ENCODE measurements at regions not wholly inside any gene's neighbourhood (a gene's known extent, or its start where the extent isn't known, plus 50 kb on each side); places are given as distances from the start of the nearest gene placed in this dataset.

DNA sequence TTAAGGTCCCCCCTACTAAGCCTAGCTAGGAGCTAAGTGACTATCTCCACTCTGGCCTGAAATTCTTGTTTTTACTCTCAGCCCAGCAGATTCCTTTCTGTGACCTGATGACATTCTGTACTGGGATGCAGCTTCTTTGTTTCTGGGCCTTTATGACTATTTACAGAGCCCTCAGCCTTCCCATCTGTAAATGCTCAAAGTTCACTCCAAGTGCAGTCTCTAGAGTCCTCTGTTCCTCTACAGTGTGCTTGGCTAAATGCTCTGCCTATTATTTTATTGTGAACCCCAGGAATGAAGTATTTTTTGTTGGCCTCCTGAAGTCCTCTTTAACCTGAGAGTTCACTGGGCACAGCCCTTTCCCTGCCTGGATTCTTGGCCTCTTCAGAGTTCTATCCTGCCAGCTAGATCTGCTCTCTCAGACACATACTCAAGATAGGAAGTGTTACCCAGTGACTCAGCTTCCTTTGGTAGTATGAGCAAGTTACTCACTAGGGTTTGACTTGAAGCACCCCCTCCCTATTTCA is 278.1 kb upstream of the P2RY1 start:
- Histone ChIP-seq H3K27ac (peak overlapping the region; percentile 40 to 64 (median 53)), H3K36me3 (no peaks in the 10 kb centered on the region), H3K27me3 (no peaks in the 10 kb centered on the region), H3K4me3 (replicated peaks in 1 of 3) (no peak overlapping the region), H3K4me1 (peaks cover 5 to 23% of the 10 kb centered on the region in 2 donors), H3K9me3 (no peaks in the 10 kb centered on the region)
- DNase-seq: peak; percentile 23 to 47
- intact Hi-C loops (cut with DNase I): no loop called here
- no peak for TF ChIP-seq POLR2A (IDR thresholded peaks at IDR 0.05)
- TF ChIP-seq, protein P1, sequence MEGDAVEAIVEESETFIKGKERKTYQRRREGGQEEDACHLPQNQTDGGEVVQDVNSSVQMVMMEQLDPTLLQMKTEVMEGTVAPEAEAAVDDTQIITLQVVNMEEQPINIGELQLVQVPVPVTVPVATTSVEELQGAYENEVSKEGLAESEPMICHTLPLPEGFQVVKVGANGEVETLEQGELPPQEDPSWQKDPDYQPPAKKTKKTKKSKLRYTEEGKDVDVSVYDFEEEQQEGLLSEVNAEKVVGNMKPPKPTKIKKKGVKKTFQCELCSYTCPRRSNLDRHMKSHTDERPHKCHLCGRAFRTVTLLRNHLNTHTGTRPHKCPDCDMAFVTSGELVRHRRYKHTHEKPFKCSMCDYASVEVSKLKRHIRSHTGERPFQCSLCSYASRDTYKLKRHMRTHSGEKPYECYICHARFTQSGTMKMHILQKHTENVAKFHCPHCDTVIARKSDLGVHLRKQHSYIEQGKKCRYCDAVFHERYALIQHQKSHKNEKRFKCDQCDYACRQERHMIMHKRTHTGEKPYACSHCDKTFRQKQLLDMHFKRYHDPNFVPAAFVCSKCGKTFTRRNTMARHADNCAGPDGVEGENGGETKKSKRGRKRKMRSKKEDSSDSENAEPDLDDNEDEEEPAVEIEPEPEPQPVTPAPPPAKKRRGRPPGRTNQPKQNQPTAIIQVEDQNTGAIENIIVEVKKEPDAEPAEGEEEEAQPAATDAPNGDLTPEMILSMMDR (IDR thresholded peaks at IDR 0.05): no peak

DNA sequence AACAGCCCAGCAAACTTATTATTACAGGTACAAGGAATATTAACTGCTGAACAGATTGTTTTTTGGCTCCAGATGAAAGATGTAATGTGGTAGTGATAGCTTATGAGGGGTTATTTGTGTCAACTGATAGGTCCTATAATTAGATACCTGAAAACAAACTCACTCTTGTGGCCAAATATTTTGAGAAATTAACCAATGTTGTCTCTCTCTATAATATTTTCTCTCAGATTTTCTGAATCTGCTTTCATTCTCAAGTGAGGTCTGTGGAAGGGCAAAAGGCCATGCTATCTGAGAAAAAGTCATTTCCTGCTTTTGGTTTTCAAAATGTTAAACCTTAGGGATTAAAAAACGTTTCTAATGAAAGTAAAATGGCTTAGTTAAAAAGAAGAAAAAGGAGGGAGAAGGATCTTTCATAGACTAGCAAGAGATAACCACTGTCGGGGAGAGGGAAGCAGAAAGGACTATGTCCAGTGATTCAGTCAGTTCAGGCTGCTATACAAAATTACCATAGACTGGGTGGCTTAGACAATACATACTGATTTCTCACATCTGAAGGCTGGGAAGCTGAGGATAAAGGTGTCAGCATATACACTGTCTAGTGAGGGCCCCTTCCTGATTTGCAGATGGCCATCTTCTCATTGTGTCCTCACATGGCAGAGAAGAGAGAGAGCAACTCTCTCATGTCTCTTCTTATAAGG is 277.5 kb upstream of the P2RY1 start:
- Histone ChIP-seq H3K36me3 (no peaks in the 10 kb centered on the region), H3K9me3 (no peaks in the 10 kb centered on the region), H3K27me3 (no peaks in the 10 kb centered on the region), H3K4me3 (replicated peaks in 1 of 3) (no peak overlapping the region), H3K4me1 (peaks cover 5 to 23% of the 10 kb centered on the region in 2 donors), H3K27ac (peak overlapping the region; percentile 40 to 64 (median 53))
- intact Hi-C loops (cut with DNase I): no loop called here
- WGBS, 2 donors: 46 to 50% methylated on average over 2 of the region's 2 CpGs
- no peak for DNase-seq
- no peak for TF ChIP-seq POLR2A (IDR thresholded peaks at IDR 0.05)
- TF ChIP-seq, protein P1 (IDR thresholded peaks at IDR 0.05): no peak

DNA sequence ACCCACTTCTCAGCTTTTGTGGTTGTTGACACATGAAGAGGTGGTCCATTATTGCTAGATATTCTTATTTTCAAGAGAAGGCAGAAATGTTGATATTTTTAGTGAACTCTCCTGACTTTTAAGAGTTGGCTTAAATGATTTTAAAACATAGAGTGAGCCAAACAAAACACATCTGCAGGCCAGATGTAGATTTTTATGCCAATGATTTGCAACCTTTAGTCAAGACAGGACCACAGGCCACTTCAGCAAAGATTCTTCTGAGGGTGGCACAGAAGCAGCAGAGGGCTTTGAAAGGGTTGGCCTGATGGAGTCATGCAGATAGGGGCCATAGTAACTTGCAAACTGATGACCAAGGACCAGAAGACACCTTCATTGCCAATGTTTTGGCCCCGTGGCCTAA is 276.5 kb upstream of the P2RY1 start:
- H3K4me1 ChIP-seq: peaks cover 5 to 23% of the 10 kb centered on the region in 2 donors
- no peak for DNase-seq
- H3K27me3 ChIP-seq: no peaks in the 10 kb centered on the region
- H3K36me3 ChIP-seq: no peaks in the 10 kb centered on the region
- H3K4me3 ChIP-seq (replicated peaks in 1 of 3): no peak overlapping the region
- peak overlapping the region in 1 of 3 donors; percentile 64 for H3K27ac ChIP-seq
- WGBS, 2 donors: 77 to 80% methylated on average over 1 of the region's 1 CpG
- intact Hi-C loops (cut with DNase I): no loop called here
- no peak for TF ChIP-seq POLR2A (IDR thresholded peaks at IDR 0.05)
- TF ChIP-seq, protein P1 (IDR thresholded peaks at IDR 0.05): no peak
- H3K9me3 ChIP-seq: no peaks in the 10 kb centered on the region

DNA sequence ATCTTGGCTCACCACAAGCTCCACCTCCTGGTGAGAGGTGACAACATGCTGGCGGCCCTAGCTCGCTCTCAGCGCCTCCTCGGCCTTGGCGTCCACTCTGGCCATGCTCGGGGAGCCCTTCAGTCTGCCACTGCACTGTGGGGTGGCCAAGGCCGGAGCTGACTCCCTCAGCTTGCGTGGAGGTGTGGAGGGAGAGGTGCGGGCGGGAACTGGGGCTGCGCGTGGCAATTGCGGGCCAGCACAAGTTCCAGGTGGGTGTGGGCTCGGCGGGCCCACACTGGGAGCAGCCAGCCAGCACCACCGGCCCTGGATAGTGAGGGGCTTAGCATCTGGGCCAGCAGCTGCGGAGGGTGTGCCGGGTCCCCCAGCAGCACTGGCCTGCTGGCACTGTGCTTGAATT is 275.7 kb upstream of the P2RY1 start:
- 95 to 96% methylated on average over 8 to 16 of the region's 18 CpGs for WGBS, 2 donors
- DNase-seq: no peak
- no peaks in the 10 kb centered on the region for H3K9me3 ChIP-seq
- H3K36me3 ChIP-seq: no peaks in the 10 kb centered on the region
- no peak overlapping the region for H3K27ac ChIP-seq
- H3K4me1 ChIP-seq: peaks cover 5 to 23% of the 10 kb centered on the region in 2 donors
- intact Hi-C loops (cut with DNase I): no loop called here
- no peak for TF ChIP-seq POLR2A (IDR thresholded peaks at IDR 0.05)
- TF ChIP-seq, protein P1 (IDR thresholded peaks at IDR 0.05): no peak
- H3K27me3 ChIP-seq: no peaks in the 10 kb centered on the region
- H3K4me3 ChIP-seq (replicated peaks in 1 of 3): no peak overlapping the region

DNA sequence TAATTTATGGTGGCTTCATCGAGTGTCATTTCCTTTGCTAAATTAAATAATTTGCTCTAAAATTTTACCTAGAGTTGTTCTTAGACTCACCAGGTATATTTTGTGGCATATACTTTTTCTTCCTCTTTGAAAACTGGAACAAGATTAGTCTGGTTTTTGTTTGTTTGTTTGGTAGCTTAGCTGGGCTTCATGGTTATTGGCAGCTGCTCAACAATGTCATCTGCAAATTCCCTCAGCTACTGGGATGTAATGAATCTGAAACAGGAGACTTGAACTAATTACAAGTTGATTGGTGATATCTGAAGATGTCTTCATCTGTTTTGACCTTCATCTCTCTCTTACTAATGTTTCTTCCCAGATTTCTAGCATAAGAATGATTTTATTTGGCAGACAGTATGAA is 270.5 kb upstream of the P2RY1 start:
- TF ChIP-seq, protein P1 (IDR thresholded peaks at IDR 0.05): no peak
- no peak for TF ChIP-seq POLR2A (IDR thresholded peaks at IDR 0.05)
- intact Hi-C loops (cut with DNase I): no loop called here
- peak in 1 of 2 donors; percentile 14 for DNase-seq
- Histone ChIP-seq H3K4me1 (no peaks in the 10 kb centered on the region), H3K9me3 (no peaks in the 10 kb centered on the region), H3K27me3 (no peaks in the 10 kb centered on the region), H3K36me3 (no peaks in the 10 kb centered on the region), H3K27ac (no peak overlapping the region), H3K4me3 (replicated peaks in 1 of 3) (no peak overlapping the region)
- WGBS, 2 donors: 81 to 96% methylated on average over 1 of the region's 1 CpG

Data from thyroid gland (tissue), 4 donors.